Naive B cell (primary cell): ENCODE measurements at regions not wholly inside any gene's neighbourhood (a gene's known extent, or its start where the extent isn't known, plus 50 kb on each side); places are given as distances from the start of the nearest gene placed in this dataset.

Experiments
- ATAC-seq, 2 donors: fragments of 150-1000 bp; cut with Tn5 transposase; 2 replicates each; pipeline ENCODE4 v1.10.0; 2021; ENCODE audit warnings: low read depth in 2 of 2, mild to moderate bottlenecking in 2 of 2, moderate library complexity in 2 of 2
- DNase-seq: peaks from one replicate; pipeline ENCODE4 v3.0.0; 2022
- H3K27ac Mint-ChIP-seq, 6 donors: one replicate each; pipeline ENCODE4 v1.8.0; 2020 to 2022; ENCODE audit warnings: mild to moderate bottlenecking in 6 of 6, mixed read lengths in 6 of 6, moderate library complexity in 5 of 6, inconsistent platforms in 2 of 6
- H3K27me3 Mint-ChIP-seq, 3 donors: one replicate each; pipeline ENCODE4 v1.8.0; 2021 to 2022; ENCODE audit warnings: mixed read lengths in 3 of 3, mild to moderate bottlenecking in 1 of 3
- H3K36me3 Mint-ChIP-seq, 2 donors: one replicate each; pipeline ENCODE4 v1.8.0; 2020 to 2022; ENCODE audit warnings: mixed read lengths in 2 of 2, inconsistent platforms in 1 of 2, mild to moderate bottlenecking in 1 of 2
- H3K4me1 Mint-ChIP-seq, 3 donors: one replicate each; pipeline ENCODE4 v1.8.0; 2020 to 2022; ENCODE audit warnings: mixed read lengths in 3 of 3, inconsistent platforms in 1 of 3, mild to moderate bottlenecking in 1 of 3, moderate library complexity in 1 of 3
- H3K4me3 Mint-ChIP-seq, 8 donors: one replicate each; pipeline ENCODE4 v1.8.0; 2020 to 2022; ENCODE audit warnings: mild to moderate bottlenecking in 8 of 8, mixed read lengths in 8 of 8, moderate library complexity in 8 of 8, inconsistent platforms in 2 of 8
- H3K9me3 Mint-ChIP-seq, 7 donors: one replicate each; pipeline ENCODE4 v1.8.0; 2020 to 2022; ENCODE audit warnings: mixed read lengths in 7 of 7, mild to moderate bottlenecking in 5 of 7, inconsistent platforms in 2 of 7, moderate library complexity in 1 of 7

GRCh38 chr5:144771802-144772201, 601.1 kb downstream of the KCTD16 start:
- Mint-ChIP-seq H3K36me3 (no peaks in the 10 kb centered on the region), H3K4me3 (no peak overlapping the region), H3K27me3 (no peaks in the 10 kb centered on the region), H3K4me1 (no peaks in the 10 kb centered on the region), H3K9me3 (no peaks in the 10 kb centered on the region), H3K27ac (no peak overlapping the region)
- ATAC-seq = no peak
- DNase-seq = no peak

GRCh38 chr5:144742361-144742760, 571.7 kb downstream of the KCTD16 start:
- no peak for ATAC-seq
- no peaks in the 10 kb centered on the region for H3K36me3 Mint-ChIP-seq
- no peak overlapping the region for H3K27ac Mint-ChIP-seq
- peaks cover 0 to 26% (median 10%) of the 10 kb centered on the region in 3 donors for H3K27me3 Mint-ChIP-seq
- H3K4me3 Mint-ChIP-seq = no peak overlapping the region
- no peaks in the 10 kb centered on the region for H3K4me1 Mint-ChIP-seq
- H3K9me3 Mint-ChIP-seq = peaks cover 0 to 26% (median 10%) of the 10 kb centered on the region in 7 donors
- DNase-seq = no peak

- no peak for DNase-seq
- peaks cover 4 to 31% of the 10 kb centered on the region in 2 donors for H3K36me3 Mint-ChIP-seq
- no peak for ATAC-seq
- peaks cover 6 to 25% (median 16%) of the 10 kb centered on the region in 3 donors for H3K27me3 Mint-ChIP-seq
- H3K9me3 Mint-ChIP-seq = peaks cover 3 to 77% (median 37%) of the 10 kb centered on the region in 7 donors
- no peaks in the 10 kb centered on the region for H3K4me1 Mint-ChIP-seq
- H3K27ac Mint-ChIP-seq = peak overlapping the region in 2 of 6 donors; percentile 32 to 83
- H3K4me3 Mint-ChIP-seq = no peak overlapping the region
Observed at GRCh38 chr5:144731786-144732185, 561.1 kb downstream of the KCTD16 start.

- Mint-ChIP-seq H3K4me3 (peak overlapping the region in 7 of 8 donors; percentile 23 to 87 (median 42)), H3K36me3 (peaks cover 0 to 7% of the 10 kb centered on the region in 2 donors), H3K27me3 (no peaks in the 10 kb centered on the region), H3K9me3 (peaks cover 3 to 7% (median 4%) of the 10 kb centered on the region in 7 donors), H3K4me1 (peaks cover 30 to 42% (median 37%) of the 10 kb centered on the region in 3 donors), H3K27ac (peak overlapping the region; percentile 6 to 95 (median 70))
- DNase-seq (peak; percentile 58), ATAC-seq (peak; percentile 90 to 92)
Observed at GRCh38 chr5:144712090-144712489, 541.4 kb downstream of the KCTD16 start.

GRCh38 chr5:144711172-144711571, 540.5 kb downstream of the KCTD16 start:
- ATAC-seq = peak; percentile 39 to 50
- peaks cover 0 to 7% of the 10 kb centered on the region in 2 donors for H3K36me3 Mint-ChIP-seq
- H3K4me1 Mint-ChIP-seq = peaks cover 30 to 42% (median 37%) of the 10 kb centered on the region in 3 donors
- DNase-seq = peak; percentile 11
- H3K4me3 Mint-ChIP-seq = peak overlapping the region; percentile 38 to 87 (median 52)
- H3K9me3 Mint-ChIP-seq = peaks cover 3 to 7% (median 4%) of the 10 kb centered on the region in 7 donors
- H3K27me3 Mint-ChIP-seq = no peaks in the 10 kb centered on the region
- peak overlapping the region; percentile 52 to 95 (median 83) for H3K27ac Mint-ChIP-seq

GRCh38 chr5:144710637-144711036, 540.0 kb downstream of the KCTD16 start:
- DNase-seq (peak; percentile 32), ATAC-seq (peak; percentile 62)
- H3K36me3 Mint-ChIP-seq = peaks cover 0 to 7% of the 10 kb centered on the region in 2 donors
- H3K4me1 Mint-ChIP-seq = peaks cover 30 to 42% (median 37%) of the 10 kb centered on the region in 3 donors
- H3K27ac Mint-ChIP-seq = peak overlapping the region; percentile 52 to 95 (median 83)
- H3K4me3 Mint-ChIP-seq = peak overlapping the region in 7 of 8 donors; percentile 38 to 87 (median 55)
- H3K9me3 Mint-ChIP-seq = peaks cover 3 to 7% (median 4%) of the 10 kb centered on the region in 7 donors
- no peaks in the 10 kb centered on the region for H3K27me3 Mint-ChIP-seq

- no peak overlapping the region for H3K4me3 Mint-ChIP-seq
- no peaks in the 10 kb centered on the region for H3K9me3 Mint-ChIP-seq
Observed at GRCh38 chr5:144703776-144704175, 533.1 kb downstream of the KCTD16 start.

GRCh38 chr5:144698484-144698883, 527.8 kb downstream of the KCTD16 start:
- Mint-ChIP-seq H3K9me3 (no peaks in the 10 kb centered on the region), H3K4me3 (no peak overlapping the region), H3K27me3 (peaks cover 14 to 38% (median 37%) of the 10 kb centered on the region in 3 donors), H3K27ac (no peak overlapping the region), H3K36me3 (no peaks in the 10 kb centered on the region), H3K4me1 (no peaks in the 10 kb centered on the region)
- DNase-seq = no peak
- ATAC-seq = no peak

More at GRCh38 chr5:144703776-144704175, 533.1 kb downstream of the KCTD16 start:
- H3K4me1 Mint-ChIP-seq = peaks cover 0 to 1% (median 0%) of the 10 kb centered on the region in 3 donors
- H3K27me3 Mint-ChIP-seq = peaks cover 14 to 36% (median 35%) of the 10 kb centered on the region in 3 donors
- ATAC-seq (no peak), DNase-seq (no peak)
- H3K27ac Mint-ChIP-seq = no peak overlapping the region
- H3K36me3 Mint-ChIP-seq = no peaks in the 10 kb centered on the region

GRCh38 chr5:144697847-144698262, 527.2 kb downstream of the KCTD16 start:
- Mint-ChIP-seq H3K36me3 (no peaks in the 10 kb centered on the region), H3K27me3 (peaks cover 14 to 44% (median 37%) of the 10 kb centered on the region in 3 donors), H3K4me1 (no peaks in the 10 kb centered on the region), H3K4me3 (no peak overlapping the region), H3K9me3 (no peaks in the 10 kb centered on the region), H3K27ac (no peak overlapping the region)
- ATAC-seq (no peak), DNase-seq (no peak)

GRCh38 chr5:144691936-144692335, 521.3 kb downstream of the KCTD16 start:
- Mint-ChIP-seq H3K36me3 (peaks cover 0 to 4% of the 10 kb centered on the region in 2 donors), H3K4me3 (no peak overlapping the region), H3K27me3 (peaks cover 3 to 18% (median 17%) of the 10 kb centered on the region in 3 donors), H3K4me1 (no peaks in the 10 kb centered on the region), H3K9me3 (peaks cover 0 to 6% (median 0%) of the 10 kb centered on the region in 7 donors), H3K27ac (no peak overlapping the region)
- no peak for ATAC-seq
- DNase-seq = no peak

- Mint-ChIP-seq H3K4me1 (no peaks in the 10 kb centered on the region), H3K27me3 (peaks cover under 1 to 4% (median 2%) of the 10 kb centered on the region in 3 donors), H3K27ac (no peak overlapping the region), H3K36me3 (peaks cover 0 to under 1% of the 10 kb centered on the region in 2 donors), H3K9me3 (peaks cover 0 to 10% (median 4%) of the 10 kb centered on the region in 7 donors), H3K4me3 (no peak overlapping the region)
- no peak for ATAC-seq
- no peak for DNase-seq
Observed at GRCh38 chr5:144684899-144685298, 514.2 kb downstream of the KCTD16 start.

GRCh38 chr5:144680711-144681110, 510.0 kb downstream of the KCTD16 start:
- Mint-ChIP-seq H3K36me3 (no peaks in the 10 kb centered on the region), H3K4me1 (no peaks in the 10 kb centered on the region), H3K9me3 (peaks cover 0 to 8% (median 4%) of the 10 kb centered on the region in 7 donors), H3K27me3 (peaks cover 0 to 5% (median 0%) of the 10 kb centered on the region in 3 donors), H3K4me3 (no peak overlapping the region), H3K27ac (peak overlapping the region in 1 of 6 donors; percentile 6)
- ATAC-seq (no peak), DNase-seq (no peak)

- H3K4me1 Mint-ChIP-seq = no peaks in the 10 kb centered on the region
- H3K4me3 Mint-ChIP-seq = no peak overlapping the region
- no peak overlapping the region for H3K27ac Mint-ChIP-seq
- no peaks in the 10 kb centered on the region for H3K36me3 Mint-ChIP-seq
- no peak for DNase-seq
- H3K9me3 Mint-ChIP-seq = peaks cover 0 to 2% (median 0%) of the 10 kb centered on the region in 7 donors
- H3K27me3 Mint-ChIP-seq = peaks cover 0 to 5% (median 0%) of the 10 kb centered on the region in 3 donors
- no peak for ATAC-seq
Observed at GRCh38 chr5:144671066-144671465, 500.4 kb downstream of the KCTD16 start.

- Mint-ChIP-seq H3K27ac (no peak overlapping the region), H3K9me3 (no peaks in the 10 kb centered on the region), H3K4me1 (no peaks in the 10 kb centered on the region), H3K27me3 (peaks cover 0 to 6% (median 4%) of the 10 kb centered on the region in 3 donors), H3K36me3 (no peaks in the 10 kb centered on the region), H3K4me3 (no peak overlapping the region)
- DNase-seq = no peak
- no peak for ATAC-seq
Observed at GRCh38 chr5:144659634-144660227, 489.1 kb downstream of the KCTD16 start.
